ENCODE measurements at regions not wholly inside any gene's neighbourhood (a gene's known extent, or its start where the extent isn't known, plus 50 kb on each side); places are given as distances from the start of the nearest gene placed in this dataset.

DNA sequence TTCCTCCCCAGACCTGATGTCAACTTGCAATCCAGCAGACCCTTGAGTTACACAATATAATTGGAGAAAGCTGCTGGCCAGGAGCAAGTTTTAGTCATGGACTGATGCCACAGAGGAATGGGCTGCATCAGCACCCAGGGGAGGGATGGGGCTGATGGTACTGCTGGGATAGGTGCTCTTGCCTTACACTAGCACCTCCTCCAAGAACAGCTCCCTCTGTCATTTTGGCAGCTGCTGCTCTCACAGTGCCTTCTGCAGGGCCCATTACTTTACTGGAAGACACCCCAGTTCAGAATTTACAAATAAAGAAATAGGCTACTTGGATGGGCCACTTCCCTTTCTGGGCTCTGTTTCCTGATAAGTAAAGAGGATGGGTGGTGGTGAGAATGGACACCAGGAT lies 85.3 kb upstream of the RORA start:
- Mint-ChIP-seq H3K36me3 (ENCODE audit: insufficient read depth in 1 of 3, low read depth in 3 of 3) (no peaks in the 10 kb centered on the region; a peak in 1 of 7 replicates), H3K9me3 (peaks cover 0 to under 1% of the 10 kb centered on the region in 2 experiments; a peak in 2 of 5 replicates), H3K27ac (no peak overlapping the region), H3K27me3 (ENCODE audit: low read depth) (no peaks in the 10 kb centered on the region), H3K4me1 (no peaks in the 10 kb centered on the region; a peak in 2 of 4 replicates), H3K4me3 (no peak overlapping the region)
- Histone ChIP-seq H3K27me3 (ENCODE audit: insufficient read depth, low read length) (no peaks in the 10 kb centered on the region), H4K8ac (replicated peaks; ENCODE audit: insufficient read length, low read depth, low read length) (no peak overlapping the region), H3K18ac (ENCODE audit: insufficient read length, low read depth, low read length) (no peak overlapping the region), H2BK12ac (ENCODE audit: insufficient read length, low read depth, low read length) (no peak overlapping the region), H3T11ph (ENCODE audit: low read length) (no peak overlapping the region), H3K4ac (ENCODE audit: low read depth, low read length) (no peak overlapping the region), H3K9ac (ENCODE audit: extremely low read depth, insufficient read length, low read length) (no peak overlapping the region), H4K91ac (ENCODE audit: insufficient read length, low read depth, low read length) (no peak overlapping the region), H2BK120ac (ENCODE audit: low read depth, low read length, poor library complexity, severe bottlenecking) (no peak overlapping the region), H3K79me2 (ENCODE audit: insufficient read depth, low read length) (no peaks in the 10 kb centered on the region), H3K27ac (ENCODE audit: insufficient read length, low read depth, low read length) (no peak overlapping the region), H4K5ac (ENCODE audit: insufficient read length, low read depth, low read length) (no peak overlapping the region), H2AFZ (ENCODE audit: low read length) (no peak overlapping the region), H3K14ac (ENCODE audit: insufficient read depth, low read length) (no peak overlapping the region), H3K23me2 (ENCODE audit: insufficient read length, low read depth, low read length, poor library complexity, severe bottlenecking) (no peaks in the 10 kb centered on the region), H2BK15ac (ENCODE audit: low read depth, low read length) (no peak overlapping the region), H3K9me3 (ENCODE audit: control insufficient read depth, low read depth, low read length) (no peaks in the 10 kb centered on the region), H3K79me1 (ENCODE audit: insufficient read depth, low read depth, low read length, poor library complexity, severe bottlenecking) (no peaks in the 10 kb centered on the region), H2BK20ac (ENCODE audit: low read depth, low read length, poor library complexity, severe bottlenecking) (no peak overlapping the region), H2AK5ac (ENCODE audit: insufficient read length, low read length) (no peak overlapping the region), H3K4me1 (ENCODE audit: insufficient read depth, low read length) (peaks cover 2% of the 10 kb centered on the region; the same call in 1 of the 2 replicates), H4K20me1 (ENCODE audit: control insufficient read depth, insufficient read depth, insufficient read length) (no peaks in the 10 kb centered on the region), H3K56ac (ENCODE audit: insufficient read length, low read depth, low read length) (no peak overlapping the region), H2BK5ac (ENCODE audit: insufficient read length, low read length) (no peak overlapping the region), H3K23ac (ENCODE audit: insufficient read length, low read depth, low read length) (no peak overlapping the region), H3K4me2 (ENCODE audit: insufficient read depth, insufficient read length, low read length) (no peak overlapping the region)
- DNase-seq, result no peak
- TF ChIP-seq, protein P1, sequence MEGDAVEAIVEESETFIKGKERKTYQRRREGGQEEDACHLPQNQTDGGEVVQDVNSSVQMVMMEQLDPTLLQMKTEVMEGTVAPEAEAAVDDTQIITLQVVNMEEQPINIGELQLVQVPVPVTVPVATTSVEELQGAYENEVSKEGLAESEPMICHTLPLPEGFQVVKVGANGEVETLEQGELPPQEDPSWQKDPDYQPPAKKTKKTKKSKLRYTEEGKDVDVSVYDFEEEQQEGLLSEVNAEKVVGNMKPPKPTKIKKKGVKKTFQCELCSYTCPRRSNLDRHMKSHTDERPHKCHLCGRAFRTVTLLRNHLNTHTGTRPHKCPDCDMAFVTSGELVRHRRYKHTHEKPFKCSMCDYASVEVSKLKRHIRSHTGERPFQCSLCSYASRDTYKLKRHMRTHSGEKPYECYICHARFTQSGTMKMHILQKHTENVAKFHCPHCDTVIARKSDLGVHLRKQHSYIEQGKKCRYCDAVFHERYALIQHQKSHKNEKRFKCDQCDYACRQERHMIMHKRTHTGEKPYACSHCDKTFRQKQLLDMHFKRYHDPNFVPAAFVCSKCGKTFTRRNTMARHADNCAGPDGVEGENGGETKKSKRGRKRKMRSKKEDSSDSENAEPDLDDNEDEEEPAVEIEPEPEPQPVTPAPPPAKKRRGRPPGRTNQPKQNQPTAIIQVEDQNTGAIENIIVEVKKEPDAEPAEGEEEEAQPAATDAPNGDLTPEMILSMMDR (conservative IDR thresholded peaks at IDR 0.05), result no peak
